HG03135 (cell line): ENCODE measurements at regions not wholly inside any gene's neighbourhood (a gene's known extent, or its start where the extent isn't known, plus 50 kb on each side); places are given as distances from the start of the nearest gene placed in this dataset.

ENCODE experiments used
- ATAC-seq: cut with Tn5 transposase; IDR thresholded peaks from one replicate; pipeline ENCODE4 v1.9.1; 2021; ENCODE audit warnings: mild to moderate bottlenecking, moderate library complexity; ENCODE audit not compliant: unreplicated experiment

DNA sequence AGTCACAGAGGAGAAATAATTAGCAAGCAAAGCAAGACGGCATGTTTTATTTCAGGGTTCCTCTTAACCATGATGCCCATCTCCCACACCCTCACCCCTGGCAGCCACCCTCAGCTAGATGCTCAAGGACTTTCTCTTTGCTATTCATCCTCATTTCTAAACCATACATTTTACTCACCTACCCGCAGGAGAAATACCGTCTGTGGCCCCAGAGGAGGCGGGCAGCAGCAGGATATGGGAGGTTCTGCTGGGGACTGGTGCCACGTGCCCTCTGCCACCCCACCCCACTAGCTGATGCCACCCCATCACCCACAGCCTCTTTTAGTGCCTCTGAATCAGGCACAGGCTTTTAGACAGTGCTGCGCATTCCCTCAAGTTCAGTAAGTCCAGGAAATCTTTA lies 168.7 kb upstream of the ITGB1 start:
- no peak for ATAC-seq

DNA sequence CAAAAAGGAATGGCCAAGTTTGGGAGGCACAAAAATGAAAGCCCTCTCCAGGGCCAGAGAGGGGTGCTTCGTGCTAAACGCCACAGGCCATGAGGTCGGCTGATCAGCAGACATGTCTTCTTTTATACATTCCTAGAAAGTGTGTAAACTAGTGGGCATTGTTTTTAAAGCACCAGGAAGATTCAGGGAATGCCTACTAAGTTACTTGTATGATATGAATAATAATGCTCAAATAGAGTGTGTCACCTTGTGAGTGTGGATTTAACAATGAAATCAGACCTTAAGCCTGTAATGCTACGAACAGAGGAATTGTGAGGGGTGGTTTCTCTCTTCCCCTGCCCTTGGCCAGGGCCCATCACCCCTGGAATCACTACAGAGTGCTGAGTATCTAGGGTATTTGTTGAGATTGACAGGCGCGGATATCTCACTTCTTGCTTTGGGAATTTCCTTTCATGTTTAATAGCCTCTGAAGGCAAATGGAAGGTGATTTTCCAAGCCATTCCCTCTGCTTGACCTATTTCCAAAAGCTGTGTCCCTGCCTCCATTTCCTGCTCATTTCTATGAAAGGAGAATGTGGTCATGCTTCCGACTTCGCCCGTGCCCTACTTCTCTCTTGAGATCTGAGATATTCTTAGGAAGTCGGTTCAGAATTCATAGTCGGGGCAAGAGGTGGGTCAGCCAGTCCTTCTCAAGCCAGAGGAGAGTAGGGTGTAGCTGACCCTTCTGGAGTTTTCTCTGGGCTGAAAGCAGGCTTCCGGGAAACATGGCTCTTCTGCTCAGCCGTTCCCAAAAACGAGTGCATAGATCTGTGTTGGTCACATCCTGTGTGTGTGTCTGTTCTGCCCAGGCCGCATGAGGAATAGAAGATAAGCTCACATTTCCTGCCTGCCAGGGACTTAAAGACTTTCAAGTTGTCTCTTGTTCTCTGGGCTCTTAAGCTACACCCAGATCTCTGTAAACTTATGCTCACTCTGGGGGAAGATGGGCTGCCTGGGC lies 167.8 kb upstream of the ITGB1 start:
- no peak for ATAC-seq

DNA sequence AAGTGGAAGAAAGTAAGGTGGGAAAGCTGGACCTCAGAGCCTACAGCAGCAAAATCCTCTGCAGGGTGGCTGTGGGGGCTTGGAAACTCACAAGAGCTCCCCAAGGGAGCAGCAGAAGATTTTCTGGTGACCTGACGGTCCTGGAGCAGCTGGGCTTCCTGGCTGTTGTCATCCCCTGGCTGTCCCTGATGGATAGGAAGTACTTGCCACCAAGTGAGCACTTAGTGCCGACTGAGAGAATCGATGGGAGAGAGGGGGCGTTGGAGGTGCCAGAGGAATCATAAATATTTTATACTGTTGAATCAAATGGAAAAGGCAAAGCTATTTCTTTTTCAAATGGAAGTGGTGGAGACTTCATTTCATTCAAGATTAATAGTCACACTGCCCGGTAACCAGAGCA lies 167.1 kb upstream of the ITGB1 start:
- ATAC-seq, result no peak

DNA sequence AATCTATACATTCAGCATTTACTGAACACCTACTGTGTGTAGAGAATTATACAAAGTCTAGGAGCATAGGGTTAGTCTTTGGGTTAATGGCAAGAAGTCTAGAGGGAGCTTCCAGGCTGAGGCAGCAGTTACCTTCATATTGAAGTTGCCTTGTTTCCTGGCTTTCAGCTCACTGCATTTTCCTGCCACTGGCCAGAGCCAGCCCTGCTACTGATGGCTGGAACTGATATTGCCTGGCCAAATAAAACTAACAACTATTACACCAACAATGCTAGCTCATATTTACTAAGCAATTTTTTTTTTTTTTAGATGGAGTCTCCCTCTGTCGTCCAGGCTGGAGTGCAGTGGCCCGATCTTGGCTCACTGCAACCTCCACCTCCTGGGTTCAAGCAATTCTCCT lies 165.7 kb upstream of the ITGB1 start:
- no peak for ATAC-seq

DNA sequence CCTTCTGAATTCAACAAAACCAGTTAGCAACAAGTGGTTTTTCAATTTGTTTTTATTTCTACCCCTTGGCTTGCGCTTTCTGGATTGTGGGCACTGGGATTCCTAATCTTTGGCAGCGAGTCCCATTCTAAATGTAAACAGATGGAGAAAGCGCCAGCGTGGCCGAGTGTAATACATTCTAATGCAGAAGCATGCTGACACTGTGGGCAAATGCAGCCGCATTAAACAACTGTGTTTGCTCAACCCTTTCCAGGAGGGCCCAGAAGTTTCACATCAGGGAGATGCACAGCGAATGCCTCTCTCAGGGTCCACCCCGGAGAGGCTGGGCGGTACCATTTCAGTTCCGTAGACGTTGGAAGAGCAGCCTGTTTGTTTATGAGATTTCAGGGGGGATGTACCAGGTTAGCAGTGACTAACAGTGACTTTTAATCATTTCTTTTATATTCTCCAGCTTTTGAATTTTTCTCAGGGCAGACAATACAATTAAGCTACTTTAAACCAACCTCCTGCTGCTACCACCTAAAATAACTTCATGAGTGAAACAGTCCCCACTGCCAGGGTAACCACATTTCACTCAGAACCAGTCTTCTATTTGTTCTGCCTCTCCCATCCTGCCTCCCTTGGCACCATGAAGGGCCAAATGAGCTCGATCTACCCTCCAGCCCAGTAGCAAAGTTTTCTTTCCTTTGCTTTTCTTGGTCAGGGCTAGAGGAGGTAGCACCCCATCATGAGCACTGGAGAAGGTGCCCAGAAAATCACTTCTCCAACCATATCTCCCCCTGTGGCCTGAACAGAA lies 164.2 kb upstream of the ITGB1 start:
- ATAC-seq, result no peak

DNA sequence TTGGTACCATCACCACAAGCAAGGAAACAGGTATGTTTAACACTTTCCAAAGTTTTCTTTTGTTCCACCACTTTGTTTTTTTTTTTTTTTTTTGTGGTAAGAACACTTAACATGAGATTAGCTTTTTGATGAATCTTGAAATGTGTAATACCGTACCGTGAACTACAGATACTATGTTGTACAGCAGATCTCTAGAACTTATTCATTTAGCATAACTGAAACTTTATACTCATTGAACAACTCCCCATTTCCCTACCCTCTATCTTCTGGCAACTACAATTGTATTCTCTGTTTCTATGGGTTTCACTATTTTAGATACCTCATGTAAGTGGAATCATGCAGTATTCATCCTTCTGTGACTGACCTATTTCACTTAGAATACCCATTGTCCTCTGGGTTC lies 162.7 kb upstream of the ITGB1 start:
- ATAC-seq, result no peak

DNA sequence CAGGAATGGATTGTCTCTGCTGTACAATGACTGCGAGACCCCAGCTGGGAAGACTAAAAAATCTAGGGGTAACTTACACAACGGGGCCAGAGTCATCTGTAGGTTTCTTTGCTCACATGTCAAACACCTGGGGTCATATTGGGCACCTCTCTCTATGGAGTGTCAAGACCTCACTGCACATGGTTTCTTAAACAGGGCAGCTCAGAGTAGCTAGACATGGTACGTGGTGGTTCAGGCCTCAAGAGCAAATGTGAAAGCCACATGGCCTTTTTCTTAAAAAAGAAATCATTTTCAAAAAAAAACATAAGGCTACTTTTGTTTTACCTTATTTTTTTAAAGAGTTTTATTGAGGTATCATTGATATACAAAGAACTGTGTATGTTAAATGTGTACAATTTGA lies 162.2 kb upstream of the ITGB1 start:
- no peak for ATAC-seq

DNA sequence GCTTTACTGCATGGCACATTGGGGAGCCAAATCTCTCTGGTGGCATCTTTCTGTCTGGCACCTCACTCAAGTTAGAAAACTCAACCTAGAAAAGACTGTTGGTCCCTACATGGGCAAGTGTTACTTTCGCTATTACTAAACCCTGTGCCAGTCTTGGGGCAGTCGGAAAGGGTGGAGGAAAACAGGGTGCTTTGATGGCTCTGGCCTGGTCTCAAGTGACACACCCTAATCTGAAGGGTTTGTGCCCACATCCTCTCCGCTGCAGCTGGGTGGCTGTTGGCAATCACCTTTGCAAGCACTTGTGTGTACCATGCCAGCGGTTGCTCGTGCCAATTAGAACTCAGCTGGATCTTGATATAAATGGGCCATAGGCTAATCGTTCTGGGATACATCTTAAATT lies 159.8 kb upstream of the ITGB1 start:
- no peak for ATAC-seq

DNA sequence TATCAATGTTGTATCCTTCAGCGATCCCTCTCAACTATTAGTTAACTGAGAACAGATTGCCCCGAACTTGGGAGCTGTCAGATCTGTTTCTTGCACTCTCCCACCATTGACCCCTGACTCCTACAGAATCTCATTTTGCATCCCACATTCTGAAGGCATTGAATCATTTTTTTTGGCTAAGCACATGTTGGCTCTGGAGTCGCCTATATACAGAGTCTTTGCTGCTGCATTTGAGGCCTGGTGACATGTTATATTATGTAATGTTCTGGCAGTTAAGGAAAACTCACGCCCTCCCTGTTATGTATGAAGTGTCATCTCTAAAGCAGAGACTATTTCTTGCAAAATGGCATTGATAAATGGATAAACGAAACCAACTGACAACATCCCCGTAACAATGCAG lies 159.2 kb upstream of the ITGB1 start:
- no peak for ATAC-seq

DNA sequence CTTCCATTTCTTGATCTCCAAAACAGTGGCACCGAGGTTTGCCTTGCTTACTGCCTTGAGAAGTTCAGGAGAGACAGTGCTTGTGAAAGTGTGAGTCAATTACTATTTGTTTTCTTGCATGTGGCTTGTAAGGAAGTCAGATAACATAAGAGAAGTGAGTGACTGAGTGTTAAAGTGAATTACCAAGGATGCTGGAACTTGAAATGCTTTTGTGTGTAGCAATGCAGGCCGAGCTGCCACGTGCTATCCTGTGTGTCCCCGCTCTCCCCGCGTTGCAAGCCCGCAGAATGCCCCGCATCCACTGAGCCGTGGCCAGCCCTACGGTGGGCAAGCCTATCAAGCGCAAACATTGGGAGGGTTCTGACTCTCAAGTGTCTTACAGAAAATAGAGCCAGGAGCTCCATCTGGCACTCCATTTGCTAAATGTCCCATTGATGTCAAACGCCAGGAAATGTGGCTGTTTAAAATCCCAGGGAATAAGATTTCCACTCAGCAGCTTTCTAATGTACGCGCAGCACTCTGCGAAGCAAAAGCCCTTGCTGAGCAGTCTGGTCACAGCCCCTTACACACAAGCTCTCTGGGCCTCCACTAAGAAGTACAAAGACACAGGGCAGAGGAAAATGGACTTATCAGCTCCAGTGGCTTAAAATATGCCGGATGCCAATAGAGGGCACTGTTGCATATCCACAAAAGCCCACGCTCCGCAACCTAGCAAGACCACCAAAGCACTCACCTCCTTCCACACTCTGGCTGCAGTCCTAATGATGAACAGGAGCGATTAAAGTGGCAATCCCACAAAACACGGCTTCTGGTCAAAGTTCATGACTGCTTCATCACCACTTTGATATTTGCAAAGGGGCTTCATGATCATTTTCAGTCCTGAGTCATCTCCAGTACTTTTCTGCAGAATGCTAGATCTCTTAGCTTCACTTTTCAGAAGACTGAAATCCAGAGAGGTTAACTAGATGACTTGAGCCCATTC lies 158.0 kb upstream of the ITGB1 start:
- no peak for ATAC-seq

DNA sequence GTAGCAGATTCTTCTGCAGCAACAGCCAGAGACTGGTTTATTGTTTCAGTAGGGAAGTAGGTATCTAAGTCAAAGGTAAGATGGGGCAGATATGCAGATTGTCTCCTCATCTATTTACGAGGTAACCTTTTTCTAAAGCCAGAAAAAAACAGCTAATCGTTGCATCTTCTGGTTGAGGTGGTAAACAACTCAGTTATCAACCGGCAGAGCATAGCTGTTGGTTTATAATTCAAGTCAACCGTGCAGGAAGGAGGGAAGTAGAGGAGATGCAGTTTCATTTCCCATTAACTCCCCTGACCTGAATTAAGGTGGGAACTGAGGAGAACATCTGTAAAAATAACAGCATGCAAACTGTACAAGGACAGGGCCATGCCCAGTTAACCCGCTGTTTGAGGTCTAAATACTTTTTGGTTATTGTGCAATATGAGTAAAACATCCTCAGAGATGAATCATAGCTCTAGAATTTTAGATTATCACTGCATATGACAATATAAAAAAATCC lies 156.5 kb upstream of the ITGB1 start:
- ATAC-seq, result no peak

DNA sequence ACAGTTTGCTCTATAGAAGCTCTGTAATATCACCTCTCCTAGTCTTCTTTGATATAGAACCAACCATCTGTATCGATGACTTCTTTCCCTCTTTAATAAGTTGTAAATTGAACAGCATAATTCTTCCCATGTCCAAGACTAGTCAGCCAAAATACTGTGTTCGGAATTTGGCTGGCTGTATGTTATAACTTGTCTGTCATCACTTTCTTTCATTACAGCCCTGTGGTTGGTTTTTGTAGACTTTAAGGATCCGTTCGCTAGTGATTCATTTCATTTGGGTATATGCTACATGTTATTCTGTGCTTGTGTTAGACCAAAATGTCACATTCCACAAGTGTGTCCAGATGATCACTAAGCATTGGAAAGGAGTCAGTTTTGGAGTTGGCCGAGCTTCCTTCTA lies 155.4 kb upstream of the ITGB1 start:
- no peak for ATAC-seq

DNA sequence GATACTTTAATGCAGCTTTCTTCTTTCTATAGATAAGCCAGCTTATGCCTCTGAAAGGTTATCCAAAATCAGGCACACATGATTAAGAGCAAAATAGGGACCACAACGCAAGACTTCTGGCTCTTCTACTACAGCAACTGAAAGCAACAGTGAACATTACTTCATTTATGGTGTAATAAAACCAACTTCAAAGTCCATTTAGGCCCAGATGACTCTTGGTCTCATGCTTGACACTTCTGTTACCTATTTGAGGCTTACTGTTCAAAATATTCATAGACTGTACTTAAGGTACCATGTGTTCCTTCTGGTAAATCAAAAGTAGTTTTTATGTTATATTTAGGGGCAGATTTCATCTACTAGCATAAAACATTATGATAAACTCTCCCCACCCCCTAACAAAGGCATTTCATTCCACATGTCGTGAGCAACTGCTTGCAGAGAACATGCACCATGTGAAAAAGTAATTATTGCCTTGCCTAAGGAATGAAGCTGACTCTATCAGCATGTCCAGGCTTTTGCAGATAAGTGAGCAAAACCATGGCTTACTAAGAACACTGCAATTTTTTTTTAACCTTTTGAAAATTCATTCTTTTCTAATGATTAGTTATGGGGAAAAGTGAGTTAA lies 154.9 kb upstream of the ITGB1 start:
- no peak for ATAC-seq

DNA sequence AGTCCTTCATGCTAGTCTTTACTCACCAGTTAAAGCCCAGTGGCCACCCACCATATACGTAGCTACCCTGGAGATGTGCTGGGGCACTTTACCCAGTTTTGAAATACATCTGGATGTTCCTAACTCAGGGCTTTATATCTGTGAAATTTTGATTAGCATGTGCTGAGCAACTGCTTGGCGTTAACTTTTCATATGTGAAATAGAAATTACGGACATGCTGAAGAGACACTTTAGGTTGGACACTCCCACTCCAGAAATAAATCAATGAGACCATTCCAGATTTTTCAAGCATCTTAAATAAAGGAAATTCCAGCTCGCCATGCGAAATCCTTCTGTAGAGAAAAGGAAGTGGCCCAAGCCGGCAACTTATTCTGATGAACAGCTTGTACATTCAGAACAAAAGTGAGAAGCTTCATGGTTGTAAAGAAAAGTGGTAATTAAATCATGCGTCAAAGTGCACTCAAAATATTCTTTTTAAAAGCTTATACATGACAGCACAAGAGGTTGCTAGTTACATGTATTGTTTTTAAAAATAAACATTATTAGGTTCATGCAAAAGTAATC lies 153.5 kb upstream of the ITGB1 start:
- ATAC-seq, result no peak

DNA sequence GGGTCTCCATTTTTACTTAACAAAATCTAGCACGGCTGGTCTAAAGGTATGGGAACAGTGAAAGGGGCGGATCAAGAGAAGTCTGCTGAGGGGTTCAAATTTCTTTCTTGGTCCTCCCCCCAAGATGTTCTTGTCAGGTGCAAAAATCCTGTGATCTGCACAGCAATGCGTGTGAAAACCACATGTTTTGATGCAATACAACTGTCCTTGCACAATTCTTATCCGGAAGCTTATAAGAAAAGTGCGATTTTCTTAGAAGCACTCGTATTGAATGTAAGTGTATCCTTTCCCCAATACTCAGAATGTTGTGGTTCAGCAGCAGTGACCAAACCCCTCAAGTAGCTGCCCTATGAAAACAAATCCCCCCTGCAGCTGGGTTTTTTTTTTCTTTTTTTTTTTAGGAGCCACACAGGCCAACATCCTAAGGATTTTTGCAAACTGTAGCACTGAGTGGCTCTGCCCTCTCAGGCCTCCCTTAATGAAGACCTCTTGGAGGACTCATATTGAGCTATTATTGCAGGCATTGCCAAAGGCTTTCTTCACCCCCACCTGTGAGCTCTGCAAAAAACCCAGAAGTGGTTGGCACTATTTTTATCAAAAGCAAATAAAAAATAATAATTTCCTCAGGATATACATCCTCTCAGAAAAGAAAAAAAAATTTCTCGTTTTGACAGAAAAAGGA lies 151.9 kb upstream of the ITGB1 start:
- no peak for ATAC-seq

DNA sequence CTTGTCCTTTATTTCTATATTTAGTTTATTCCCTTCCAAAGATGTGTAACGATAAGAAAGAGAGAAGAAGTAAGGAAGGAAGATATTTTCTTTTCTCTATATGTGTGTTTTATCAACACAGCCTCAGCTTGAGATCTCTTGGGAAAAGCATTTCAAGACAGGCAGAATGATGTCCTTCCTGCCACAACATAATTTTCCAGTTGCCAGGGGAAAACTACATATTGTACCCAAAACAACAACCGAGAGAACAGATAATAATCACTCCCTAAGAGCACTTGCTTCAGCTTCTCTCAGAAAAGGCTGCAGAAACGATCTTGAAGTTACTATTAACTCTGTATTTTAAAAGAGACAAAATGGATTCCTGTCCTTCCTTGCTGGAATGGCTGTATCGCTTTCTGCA lies 151.4 kb upstream of the ITGB1 start:
- ATAC-seq, result no peak

DNA sequence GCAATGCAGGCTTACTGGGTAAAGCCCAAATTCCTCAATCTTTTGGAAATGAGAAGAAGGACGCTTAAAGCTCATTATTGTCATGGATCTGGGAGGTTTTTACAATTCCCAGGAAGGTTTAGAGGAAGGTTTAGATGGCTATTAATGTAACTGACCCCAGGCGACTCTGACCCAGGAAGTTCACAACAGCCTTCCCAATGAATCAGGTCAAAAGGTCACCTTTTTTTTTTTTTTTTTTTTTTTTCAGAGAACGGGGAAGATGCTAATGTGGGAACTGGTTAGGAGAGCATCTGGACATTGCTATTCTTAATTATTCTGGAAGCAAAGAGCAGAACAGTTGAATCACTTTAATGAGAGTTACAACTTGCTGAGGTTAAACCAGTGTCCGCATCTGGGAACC lies 149.9 kb upstream of the ITGB1 start:
- ATAC-seq, result no peak

DNA sequence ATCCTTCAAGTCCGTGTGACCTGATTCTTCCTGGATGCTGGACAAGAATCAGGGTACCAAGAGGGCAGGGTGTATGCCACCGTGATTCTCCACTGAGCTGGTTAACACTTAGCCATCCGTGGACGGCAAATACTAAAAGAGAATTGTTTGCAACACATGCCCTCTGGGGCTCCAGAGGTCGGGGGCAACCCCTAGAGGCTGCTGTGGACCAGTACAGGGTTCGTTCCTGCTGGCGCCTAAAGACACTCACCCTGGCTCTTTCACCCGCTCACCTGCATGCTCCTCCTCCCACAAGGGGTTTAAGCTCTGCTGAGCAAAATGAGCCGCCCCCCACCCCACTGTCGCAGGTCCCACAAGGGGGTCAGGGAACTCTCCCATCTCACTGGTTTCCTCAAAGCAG lies 148.7 kb upstream of the ITGB1 start:
- no peak for ATAC-seq

DNA sequence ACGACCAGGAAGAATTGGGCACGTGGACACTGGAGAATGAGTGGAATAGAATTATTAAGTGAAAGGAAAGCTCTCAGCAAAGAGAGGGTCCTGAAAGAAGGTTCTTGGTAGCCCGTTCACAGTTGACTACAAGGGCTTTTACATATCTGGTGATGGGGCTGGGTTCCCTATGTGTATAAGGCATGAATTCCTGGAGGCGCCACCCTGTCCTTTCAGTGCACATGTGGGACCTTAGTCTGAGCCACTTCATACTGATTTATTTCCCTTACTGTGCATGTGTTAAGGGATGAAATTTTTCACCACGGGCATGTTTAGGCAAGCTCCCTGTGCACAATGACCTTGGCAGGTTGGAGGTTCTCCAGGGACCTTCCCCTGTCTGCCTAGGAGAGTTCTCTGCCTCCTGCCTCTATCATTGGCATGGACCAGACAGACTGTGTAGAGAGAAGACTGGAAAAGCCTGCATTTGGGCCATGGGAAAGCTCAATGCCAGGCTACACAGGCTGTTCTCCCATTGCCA lies 145.9 kb upstream of the ITGB1 start:
- ATAC-seq, result no peak
